GM18505 (cell line): ENCODE measurements at regions not wholly inside any gene's neighbourhood (a gene's known extent, or its start where the extent isn't known, plus 50 kb on each side); places are given as distances from the start of the nearest gene placed in this dataset.
"Not testable (repeated sequence)": the region's sequence is repeated elsewhere in the genome, so short reads cannot be mapped to it uniquely, and the experiment has no call there.

Experiments
- ATAC-seq: cut with Tn5 transposase; IDR thresholded peaks from one replicate; pipeline ENCODE4 v1.9.1; 2021; ENCODE audit not compliant: unreplicated experiment
- POLR2A ChIP-seq: IDR thresholded peaks from 4 replicates; pipeline ENCODE4 v1.6.1; 2011; ENCODE audit warnings: borderline replicate concordance; ENCODE audit not compliant: insufficient read depth, insufficient read length; ENCODE audit errors: extremely low read depth

DNA sequence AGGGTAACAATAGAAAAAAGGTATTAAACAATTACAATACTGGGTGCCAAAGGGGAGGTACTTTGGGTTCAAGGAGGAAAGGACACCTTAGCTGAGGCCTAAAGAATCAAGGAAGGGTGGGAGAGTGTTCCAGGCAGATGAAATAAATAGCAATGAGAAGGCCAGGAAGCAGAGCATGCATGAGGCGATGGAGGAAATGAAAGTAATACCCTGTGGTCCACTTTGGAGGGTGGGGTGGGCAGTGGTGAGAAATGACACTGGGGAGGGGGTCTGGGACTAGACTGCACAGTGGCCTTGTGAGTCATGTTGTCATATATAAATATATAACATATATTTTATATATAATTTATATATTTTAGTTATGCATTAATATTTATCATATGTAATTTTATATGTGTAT lies 55.9 kb downstream of the BHLHE40 start:
- TF ChIP-seq POLR2A = no peak
- no peak for ATAC-seq

DNA sequence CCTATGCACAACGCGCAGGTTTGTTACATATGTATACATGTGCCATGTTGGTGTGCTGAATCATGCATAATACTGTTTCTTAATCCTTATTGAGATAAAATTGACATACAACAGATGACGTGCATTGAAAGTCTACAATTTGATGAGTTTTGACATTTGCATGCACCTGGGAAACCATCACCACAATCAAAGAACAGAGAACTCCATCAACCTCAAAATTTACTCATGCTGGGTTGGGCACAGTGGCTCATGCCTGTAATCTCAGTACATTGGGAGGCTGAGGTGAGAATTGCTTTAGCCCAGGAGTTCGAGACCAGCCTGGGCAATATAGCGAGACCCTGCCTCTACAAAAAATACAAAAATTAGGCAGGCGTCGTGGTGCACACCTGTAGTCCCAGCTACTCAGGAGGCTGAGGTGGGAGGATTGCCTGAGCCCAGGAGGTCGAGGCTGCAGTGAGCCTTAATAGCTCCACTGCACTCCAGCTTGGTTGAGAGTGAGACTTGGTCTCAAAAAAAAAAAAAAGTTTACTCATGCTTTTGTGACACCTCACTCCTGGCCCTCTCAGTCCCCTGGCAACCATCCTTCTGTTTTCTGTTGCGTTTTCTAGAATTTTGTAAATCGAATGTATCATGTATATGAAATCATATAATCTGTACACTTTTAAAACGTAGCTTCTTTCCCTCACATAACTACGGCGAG lies 56.6 kb downstream of the BHLHE40 start:
- TF ChIP-seq POLR2A = no peak
- ATAC-seq = peak; percentile 51

DNA sequence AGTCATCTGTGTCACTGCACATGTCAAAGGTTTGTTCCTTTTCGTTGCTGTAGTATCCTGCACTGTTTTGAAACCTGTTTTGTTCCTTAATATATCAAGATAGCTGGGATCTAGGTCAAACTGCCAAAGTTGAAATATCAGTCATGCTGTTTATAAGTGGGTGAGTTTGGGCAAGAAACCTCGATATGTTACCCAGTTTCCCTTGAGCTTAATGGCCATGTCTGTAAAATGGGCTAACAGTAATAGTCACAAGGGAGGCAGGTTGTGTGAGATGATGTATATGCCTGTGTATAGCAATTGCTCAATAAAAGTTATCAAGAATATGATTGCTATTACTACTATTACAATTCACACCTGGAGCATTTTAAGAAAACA lies 57.1 kb downstream of the BHLHE40 start:
- no peak for TF ChIP-seq POLR2A
- ATAC-seq = no peak

DNA sequence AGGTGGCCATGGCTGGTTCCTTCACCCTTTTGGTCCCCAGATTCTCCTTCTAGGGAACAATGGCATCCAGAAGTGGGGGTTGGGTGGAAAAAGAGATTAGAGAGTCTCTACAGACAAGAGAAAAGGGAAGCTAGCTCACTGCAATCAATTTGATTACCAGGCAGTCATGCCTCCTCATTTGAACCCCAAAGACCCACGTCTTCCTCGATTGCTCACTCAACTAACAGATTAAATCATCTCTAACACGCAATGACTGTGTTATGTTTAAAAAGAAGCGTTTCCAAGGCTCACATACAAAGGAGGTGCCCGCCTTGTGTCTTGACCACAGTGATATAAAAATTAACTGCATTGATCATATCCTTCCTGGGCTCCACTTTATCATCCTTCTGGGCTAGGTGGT lies 57.6 kb downstream of the BHLHE40 start:
- ATAC-seq = no peak
- no peak for TF ChIP-seq POLR2A

DNA sequence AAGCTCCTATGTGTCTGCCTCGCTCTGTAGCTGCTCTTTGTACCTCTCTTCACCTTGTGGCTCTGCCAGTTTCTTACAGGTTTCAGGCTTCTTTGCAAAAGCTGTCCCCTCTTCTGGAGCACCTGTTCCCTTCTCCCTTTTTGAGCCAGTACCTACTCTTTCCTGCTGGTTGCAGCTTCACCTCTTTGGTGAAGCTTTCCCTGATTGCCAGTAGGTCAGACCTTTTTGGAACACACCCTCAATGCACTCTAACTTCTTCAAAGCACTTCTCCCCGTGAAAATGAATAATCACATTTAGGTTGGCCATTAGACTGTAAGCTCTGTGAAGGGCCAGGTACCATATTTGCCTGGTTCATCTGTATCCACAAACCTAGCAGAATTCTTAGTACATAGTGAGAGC lies 60.3 kb downstream of the BHLHE40 start:
- no peak for ATAC-seq
- TF ChIP-seq POLR2A = no peak

DNA sequence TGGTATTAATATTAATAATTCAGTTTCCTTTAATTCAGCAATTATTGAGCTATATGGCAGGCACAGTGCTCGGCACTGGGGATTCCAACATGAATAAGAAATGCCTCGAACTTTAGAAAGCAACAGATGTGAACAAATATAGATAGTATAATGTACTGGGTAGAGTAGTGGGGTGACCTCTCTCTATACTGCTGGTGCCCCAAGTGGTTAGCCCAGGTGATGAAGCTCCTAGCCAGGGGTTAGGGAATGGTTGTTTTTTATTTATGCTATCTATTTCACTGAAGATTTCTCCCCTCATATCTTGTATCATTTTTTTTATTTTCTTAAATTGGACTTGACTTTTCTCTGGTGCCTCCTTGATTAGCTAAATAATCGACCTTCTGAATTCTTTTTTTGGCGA lies 62.1 kb downstream of the BHLHE40 start:
- TF ChIP-seq POLR2A = no peak
- no peak for ATAC-seq

DNA sequence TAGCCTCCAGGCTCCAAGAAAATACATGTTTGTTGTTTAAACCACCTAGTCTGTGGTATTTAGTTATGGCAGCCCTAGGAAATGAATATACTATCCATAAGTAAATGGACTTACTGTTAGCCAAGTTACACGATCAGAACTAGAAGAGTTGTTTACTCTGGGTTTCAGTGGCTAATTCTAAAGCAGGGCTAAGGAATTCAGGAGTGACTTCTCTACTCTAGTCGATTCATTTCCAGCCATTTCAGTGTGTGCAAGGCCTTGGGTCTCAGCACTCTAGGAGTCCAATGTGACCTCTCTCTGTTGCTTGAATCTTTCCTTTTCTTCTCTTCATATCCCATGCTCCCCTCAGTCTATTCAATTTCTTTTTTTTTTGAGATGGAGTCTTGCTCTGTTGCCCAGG lies 66.7 kb downstream of the BHLHE40 start:
- ATAC-seq = no peak
- TF ChIP-seq POLR2A = no peak

DNA sequence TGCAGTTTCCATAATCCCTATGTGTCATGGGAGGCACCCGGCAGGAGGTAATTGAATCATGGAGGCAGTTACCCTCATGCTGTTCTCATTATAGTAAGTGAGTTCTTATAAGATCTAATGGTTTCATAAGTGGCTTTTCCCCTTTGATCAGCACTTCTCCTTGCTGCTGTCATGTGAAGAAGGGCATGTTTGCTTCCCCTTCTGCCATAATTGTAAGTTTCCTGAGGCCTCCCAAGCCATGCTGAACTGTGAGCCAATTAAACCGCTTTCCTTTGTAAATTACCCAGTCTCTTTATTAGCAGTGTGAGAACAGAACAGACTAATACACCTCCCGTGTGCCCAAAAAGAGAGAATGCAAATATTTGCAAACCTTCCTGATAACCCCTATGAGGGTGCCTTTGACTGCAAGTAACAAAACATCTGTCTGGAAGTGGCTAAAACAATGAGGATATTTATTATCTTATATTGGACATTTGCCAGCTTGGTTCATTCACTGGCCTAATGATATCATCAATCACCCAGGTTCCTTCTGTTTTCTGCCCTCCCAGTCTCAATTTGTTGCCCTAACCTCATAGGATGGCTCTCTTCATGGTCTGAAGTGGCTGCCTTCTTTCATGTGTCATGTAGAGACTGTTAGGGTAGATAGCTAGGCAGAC lies 68.7 kb downstream of the BHLHE40 start:
- no peak for ATAC-seq
- no peak for TF ChIP-seq POLR2A

DNA sequence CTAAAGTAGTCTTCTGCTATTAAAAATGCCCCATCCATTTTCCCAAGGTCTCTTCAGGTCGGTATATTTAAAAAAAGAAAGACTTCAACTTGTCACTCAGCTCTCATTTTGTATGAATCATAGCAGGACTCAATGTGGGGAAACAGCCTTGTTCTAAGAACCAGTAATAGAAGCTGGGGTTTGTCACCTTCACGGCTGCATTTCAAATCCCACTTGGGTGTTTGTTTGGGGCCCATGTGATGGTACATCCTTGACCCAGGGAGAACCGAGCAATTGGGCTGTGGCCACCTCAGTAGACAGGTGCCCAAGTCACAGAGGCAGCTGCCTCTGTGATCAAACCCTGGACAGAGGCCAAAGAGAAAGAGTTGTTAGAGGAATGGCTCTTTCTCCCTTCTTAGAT lies 70.3 kb upstream of the ARL8B start:
- TF ChIP-seq POLR2A = no peak
- ATAC-seq = no peak

DNA sequence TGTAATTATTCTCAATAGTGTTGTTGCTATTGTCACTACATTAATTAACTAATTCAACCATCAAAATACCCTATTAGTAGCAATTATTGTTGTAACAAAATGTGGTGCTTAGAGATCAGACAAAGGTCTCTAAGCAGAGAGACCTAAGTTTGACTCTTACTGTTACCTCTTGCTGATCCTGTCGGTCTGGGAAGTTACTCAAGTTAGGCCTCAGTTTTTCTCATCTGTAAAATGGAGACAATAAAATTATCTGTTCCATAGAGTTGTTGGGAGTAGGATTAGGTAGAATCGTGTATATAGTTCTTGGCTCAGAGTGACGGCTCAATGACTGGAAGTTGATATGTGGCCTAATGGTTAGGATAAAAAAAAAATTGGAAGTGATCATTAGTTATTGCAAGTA lies 69.8 kb upstream of the ARL8B start:
- TF ChIP-seq POLR2A = no peak
- ATAC-seq = no peak

DNA sequence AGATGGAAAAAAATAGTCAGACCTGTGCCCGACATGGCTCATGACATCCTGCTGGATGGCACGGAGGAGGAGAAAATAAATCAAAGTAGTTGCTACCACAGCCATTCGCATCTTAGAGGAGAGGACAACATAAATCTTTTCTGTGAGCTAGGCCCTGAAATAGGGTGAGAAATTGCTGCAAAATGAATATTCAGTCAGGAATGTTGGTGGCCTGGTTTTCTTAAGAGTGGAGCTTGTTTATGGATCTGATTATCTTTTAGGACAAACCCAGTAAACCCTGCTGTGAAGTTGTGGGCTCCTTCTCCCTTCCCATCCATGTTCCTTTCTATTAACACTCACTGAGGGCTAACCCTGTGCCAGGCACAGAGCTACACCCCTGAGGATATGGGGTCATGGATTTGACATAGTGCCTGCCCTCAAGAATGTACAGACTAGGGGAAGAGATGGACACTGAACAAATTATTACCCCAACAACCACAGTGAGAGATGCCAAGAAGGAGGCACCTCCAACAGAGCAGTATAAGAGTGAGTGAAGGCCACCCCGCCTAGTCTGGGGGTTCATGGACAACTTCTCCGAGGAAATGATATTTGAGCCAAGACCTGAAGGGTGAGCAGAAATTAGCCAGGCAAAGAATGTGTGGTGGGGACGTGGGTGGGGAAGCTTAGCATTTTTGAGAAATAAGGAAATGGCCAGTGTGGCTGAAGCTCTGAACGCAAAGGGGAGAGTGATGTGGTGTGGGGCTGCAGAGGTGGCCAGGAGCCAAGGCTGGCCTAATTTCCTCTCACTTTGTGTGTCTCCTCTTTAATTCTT lies 68.9 kb upstream of the ARL8B start:
- TF ChIP-seq POLR2A = no peak
- no peak for ATAC-seq

DNA sequence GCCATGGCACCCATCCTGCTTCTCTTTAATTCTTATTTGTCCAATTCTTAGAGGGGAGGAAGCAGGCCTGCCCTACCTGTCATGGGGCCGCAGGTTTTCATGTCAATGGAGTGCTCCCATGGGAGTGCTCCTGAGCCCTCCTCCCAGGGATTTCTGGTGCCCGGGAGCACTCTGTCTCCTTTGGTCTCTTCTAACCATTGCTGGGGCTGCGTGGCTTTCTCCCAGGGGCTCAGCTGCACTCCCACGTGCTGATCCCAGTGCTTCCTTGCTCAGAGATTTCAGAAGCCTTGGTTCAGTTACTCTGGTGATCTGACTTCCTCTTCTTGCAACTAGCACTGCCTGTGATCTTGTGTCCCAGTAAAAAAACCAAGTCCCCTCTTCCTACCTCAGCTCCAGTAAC lies 68.0 kb upstream of the ARL8B start:
- TF ChIP-seq POLR2A = no peak
- ATAC-seq = no peak

DNA sequence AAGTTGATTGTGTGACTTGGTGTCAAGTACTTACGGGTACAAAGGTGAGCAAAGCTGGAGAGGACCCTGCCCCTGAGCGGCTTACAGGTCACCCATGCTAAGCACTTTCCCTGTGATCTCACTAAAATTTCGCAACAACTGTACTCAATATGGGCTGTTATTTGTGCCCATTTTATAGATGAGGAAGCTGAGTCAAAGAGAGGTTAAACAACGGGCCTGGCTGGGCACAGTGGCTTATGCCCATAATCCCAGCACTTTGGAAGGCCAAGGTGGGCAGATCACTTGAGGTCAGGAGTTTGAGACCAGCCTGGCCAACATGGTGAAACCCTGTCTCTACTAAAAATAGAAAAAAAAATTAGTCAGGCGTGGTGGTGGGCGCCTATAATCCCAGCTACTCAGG lies 67.5 kb upstream of the ARL8B start:
- not testable (repeated sequence) for ATAC-seq
